Mesodermal cell (in vitro differentiated cells): ENCODE measurements at regions not wholly inside any gene's neighbourhood (a gene's known extent, or its start where the extent isn't known, plus 50 kb on each side); places are given as distances from the start of the nearest gene placed in this dataset.
A peak's percentile ranks its signal among the peaks of the same experiment; 100 is the strongest.

ENCODE experiments used
- H3K27ac ChIP-seq: 2 replicates; pipeline ENCODE4 v1.7.0; 2013; ENCODE audit warnings: mild to moderate bottlenecking, low read depth, low read length, moderate library complexity; ENCODE audit not compliant: severe bottlenecking
- H3K36me3 ChIP-seq: 2 replicates; pipeline ENCODE4 v1.7.1; 2013; ENCODE audit warnings: mild to moderate bottlenecking, low read length, moderate library complexity; ENCODE audit not compliant: control insufficient read depth, insufficient read depth
- H3K4me1 ChIP-seq: one replicate; pipeline ENCODE4 v1.7.1; 2013; ENCODE audit warnings: mild to moderate bottlenecking, low read length; ENCODE audit not compliant: insufficient read depth, control insufficient read depth, poor library complexity, severe bottlenecking
- H3K4me3 ChIP-seq: 2 replicates; pipeline ENCODE4 v1.7.0; 2013; ENCODE audit warnings: low read length, control low read depth, mild to moderate bottlenecking; ENCODE audit not compliant: insufficient read depth, poor library complexity, severe bottlenecking; ENCODE audit errors: extremely low read depth
- H3K9me3 ChIP-seq: 2 replicates; pipeline ENCODE4 v1.7.1; 2013; ENCODE audit warnings: mild to moderate bottlenecking, low read length, moderate library complexity; ENCODE audit not compliant: control insufficient read depth
- WGBS, 2 experiments: methylation state at CpG; one replicate each; pipeline ENCODE4 v1.1.5; 2013; ENCODE audit warnings: missing lambda C conversion rate in 2 of 2; ENCODE audit not compliant: insufficient coverage in 2 of 2; 5-methylcytosine and 5-hydroxymethylcytosine counted together

DNA sequence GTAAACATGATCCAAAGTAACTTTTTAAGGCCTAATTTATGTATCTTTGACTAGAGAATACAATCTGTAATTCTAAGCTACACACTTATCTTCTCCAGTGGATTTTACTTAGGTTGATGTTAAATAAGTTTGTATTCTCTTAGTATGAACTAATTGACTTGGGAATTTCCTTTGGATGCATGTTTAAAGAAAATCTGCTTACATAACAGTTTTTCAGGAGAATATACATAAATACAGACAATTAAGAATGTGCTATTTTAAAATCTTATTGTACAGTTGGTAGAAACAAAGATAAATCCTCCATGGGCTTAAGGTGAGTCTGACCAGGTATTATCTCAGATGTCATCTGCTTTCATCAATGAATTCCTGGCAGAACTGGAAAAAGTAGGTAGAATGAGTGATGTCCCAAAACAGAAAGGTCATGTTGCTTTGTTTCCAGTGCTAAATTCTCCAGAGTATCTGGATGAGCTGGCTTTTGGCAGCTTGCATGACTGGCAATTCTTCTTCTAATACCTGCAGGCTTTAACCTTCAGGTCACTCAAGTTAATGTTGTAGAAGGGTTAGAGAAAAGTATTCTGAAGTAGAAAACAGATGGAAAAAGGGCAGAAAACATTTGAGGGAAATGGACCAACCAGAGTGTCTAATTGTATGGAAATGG, 150.6 kb downstream of the MACIR start:
- H3K9me3 ChIP-seq: no peaks in the 10 kb centered on the region
- H3K36me3 ChIP-seq: no peaks in the 10 kb centered on the region
- no peaks in the 10 kb centered on the region for H3K4me1 ChIP-seq
- no peak overlapping the region for H3K27ac ChIP-seq
- H3K4me3 ChIP-seq: no peak overlapping the region

GRCh38 chr5:103408408-103408807, 149.8 kb downstream of the MACIR start:
- no peaks in the 10 kb centered on the region for H3K4me1 ChIP-seq
- no peak overlapping the region for H3K27ac ChIP-seq
- no peaks in the 10 kb centered on the region for H3K36me3 ChIP-seq
- H3K4me3 ChIP-seq: no peak overlapping the region
- 83 to 93% methylated on average over 2 of the region's 2 CpGs for WGBS, 2 experiments
- no peaks in the 10 kb centered on the region for H3K9me3 ChIP-seq

DNA sequence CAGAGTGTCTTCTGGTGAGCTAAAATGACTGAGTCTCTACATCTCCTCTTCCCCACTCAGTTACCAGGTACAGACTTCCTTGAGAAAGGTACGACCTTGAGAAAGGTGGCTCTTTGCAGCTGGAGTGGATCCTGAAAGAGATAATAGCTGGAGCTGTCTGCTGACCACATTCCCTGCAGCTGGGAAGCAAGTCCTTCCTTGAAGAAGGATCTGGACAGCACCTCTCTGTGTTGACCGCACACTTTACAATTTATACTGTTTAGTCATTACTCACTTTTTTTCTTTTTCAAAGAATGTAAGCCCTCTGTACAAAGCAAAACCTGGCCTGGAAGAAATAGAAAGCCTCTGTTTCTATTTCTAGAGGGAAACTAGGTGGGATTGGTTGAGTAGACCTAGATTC, 148.8 kb downstream of the MACIR start:
- Histone ChIP-seq H3K4me3 (no peak overlapping the region), H3K36me3 (no peaks in the 10 kb centered on the region), H3K9me3 (no peaks in the 10 kb centered on the region), H3K27ac (no peak overlapping the region), H3K4me1 (no peaks in the 10 kb centered on the region)
- WGBS, 2 experiments: 100% methylated on average over 1 of the region's 2 CpGs; no CpG with 5 or more reads in 1 of the 2 experiments

DNA sequence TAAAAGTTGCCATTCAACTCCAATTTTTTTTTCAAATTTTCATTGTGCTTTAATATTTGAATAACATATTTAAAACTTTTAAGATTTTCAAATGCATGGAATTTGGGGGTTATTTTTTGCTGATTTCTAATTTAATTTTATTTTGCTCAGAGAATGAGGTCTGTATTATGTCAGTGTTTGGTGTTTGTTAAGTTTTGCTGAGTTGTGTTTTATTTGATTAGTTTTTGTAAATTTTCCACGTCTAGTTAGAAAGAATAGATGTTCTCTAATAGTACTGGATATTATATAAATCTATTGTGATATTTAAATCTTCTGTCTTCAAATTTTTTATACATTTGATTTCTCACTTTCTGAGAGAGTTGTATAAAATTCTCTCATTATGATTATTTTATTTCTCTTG, 145.9 kb downstream of the MACIR start:
- no peak overlapping the region for H3K4me3 ChIP-seq
- no peaks in the 10 kb centered on the region for H3K36me3 ChIP-seq
- no peaks in the 10 kb centered on the region for H3K4me1 ChIP-seq
- H3K9me3 ChIP-seq: no peaks in the 10 kb centered on the region
- no peak overlapping the region for H3K27ac ChIP-seq
- no CpG with 5 or more reads among the region's 1 CpG for WGBS, 2 experiments

- WGBS, 2 experiments: 66 to 88% methylated on average over 1 to 3 of the region's 4 CpGs
- Histone ChIP-seq H3K4me1 (peaks cover 3% of the 10 kb centered on the region), H3K27ac (no peak overlapping the region)
Measured at GRCh38 chr5:103402851-103403250, 144.3 kb downstream of the MACIR start.

DNA sequence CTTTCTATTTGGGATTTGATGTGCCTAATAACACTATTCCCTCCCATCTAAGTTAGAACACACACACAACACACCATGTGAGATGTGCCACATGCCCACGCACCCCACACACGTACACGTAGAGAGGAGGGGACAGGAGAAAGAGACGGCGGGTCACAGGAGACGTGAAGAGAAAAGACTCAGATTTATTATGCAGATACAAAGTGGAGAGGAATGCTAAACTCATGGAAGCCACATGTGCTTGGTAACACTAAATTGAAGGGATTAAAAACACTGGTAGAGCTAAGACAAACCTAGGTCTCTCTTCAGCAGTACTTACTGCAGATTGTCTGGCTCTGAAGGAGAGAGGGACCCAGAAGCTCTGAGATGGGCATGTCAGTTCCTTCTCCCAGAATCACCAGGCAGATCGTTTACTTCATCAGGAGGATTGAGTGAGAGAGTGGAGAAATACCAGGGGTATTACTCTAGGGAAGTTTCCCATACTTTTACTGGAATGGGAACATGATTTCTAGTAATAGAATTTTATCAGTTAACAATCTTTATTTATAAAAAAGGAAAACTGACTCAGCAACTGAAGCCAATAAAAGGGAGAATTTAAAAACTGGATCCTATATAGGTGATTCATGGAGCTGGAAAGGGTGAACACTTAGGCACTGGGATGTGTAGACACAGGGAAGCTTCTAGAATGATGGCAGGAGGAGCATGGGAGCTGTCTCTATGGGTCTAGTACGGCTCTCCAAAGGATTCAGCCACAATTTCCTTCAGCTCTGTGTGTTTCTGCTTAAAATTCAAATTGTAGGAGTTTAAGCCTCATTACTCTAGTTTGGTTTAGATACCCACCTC, 139.4 kb downstream of the MACIR start:
- Histone ChIP-seq H3K4me1 (peaks cover 12% of the 10 kb centered on the region), H3K36me3 (no peaks in the 10 kb centered on the region), H3K9me3 (no peaks in the 10 kb centered on the region), H3K4me3 (no peak overlapping the region), H3K27ac (no peak overlapping the region)
- WGBS, 2 experiments: 94 to 98% methylated on average over 6 of the region's 8 CpGs

More at GRCh38 chr5:103402851-103403250, 144.3 kb downstream of the MACIR start:
- H3K4me3 ChIP-seq: no peak overlapping the region
- no peaks in the 10 kb centered on the region for H3K36me3 ChIP-seq
- no peaks in the 10 kb centered on the region for H3K9me3 ChIP-seq

GRCh38 chr5:103394676-103395075, 136.1 kb downstream of the MACIR start:
- 75 to 100% methylated on average over 1 to 2 of the region's 2 CpGs for WGBS, 2 experiments
- H3K27ac ChIP-seq: no peak overlapping the region
- H3K4me3 ChIP-seq: no peak overlapping the region
- H3K36me3 ChIP-seq: no peaks in the 10 kb centered on the region
- H3K4me1 ChIP-seq: peaks cover 14% of the 10 kb centered on the region
- no peaks in the 10 kb centered on the region for H3K9me3 ChIP-seq

GRCh38 chr5:103393101-103393754, 134.7 kb downstream of the MACIR start:
- Histone ChIP-seq H3K36me3 (no peaks in the 10 kb centered on the region), H3K4me1 (peaks cover 14% of the 10 kb centered on the region), H3K9me3 (no peaks in the 10 kb centered on the region), H3K27ac (peak overlapping the region; percentile 83), H3K4me3 (no peak overlapping the region)
- WGBS, 2 experiments: 60 to 71% methylated on average over 2 to 3 of the region's 4 CpGs

- H3K4me1 ChIP-seq: peaks cover 10% of the 10 kb centered on the region
- no peak overlapping the region for H3K4me3 ChIP-seq
- H3K36me3 ChIP-seq: no peaks in the 10 kb centered on the region
- 100% methylated on average over 2 of the region's 5 CpGs; no CpG with 5 or more reads in 1 of the 2 experiments for WGBS, 2 experiments
- no peaks in the 10 kb centered on the region for H3K9me3 ChIP-seq
- no peak overlapping the region for H3K27ac ChIP-seq
Measured at GRCh38 chr5:103391659-103392058, 133.1 kb downstream of the MACIR start.

DNA sequence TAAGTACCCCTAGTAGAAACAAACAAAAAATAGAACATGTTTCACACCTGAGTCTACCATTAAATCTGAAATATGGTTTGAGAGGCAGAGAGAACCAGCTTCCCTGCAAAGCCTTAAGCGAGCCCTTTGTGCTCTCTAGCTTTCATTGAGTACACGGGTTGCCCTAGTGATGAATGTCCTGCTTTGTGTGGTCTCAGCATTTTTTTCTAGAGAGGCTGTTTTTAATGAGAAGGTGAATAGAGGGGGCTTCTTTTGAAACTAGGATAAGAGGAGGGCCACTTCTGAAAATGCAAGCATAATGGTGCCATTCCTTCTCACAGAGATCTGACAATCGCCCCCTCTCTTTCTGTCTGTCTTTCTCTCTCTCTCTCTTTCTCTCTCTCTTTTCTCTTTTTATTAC, 131.3 kb downstream of the MACIR start:
- WGBS, 2 experiments: 14 to 60% methylated on average over 1 of the region's 3 CpGs
- no peaks in the 10 kb centered on the region for H3K36me3 ChIP-seq
- H3K4me1 ChIP-seq: peaks cover 10% of the 10 kb centered on the region
- no peak overlapping the region for H3K4me3 ChIP-seq
- H3K9me3 ChIP-seq: no peaks in the 10 kb centered on the region
- peak overlapping the region; percentile 69 for H3K27ac ChIP-seq
